Ishikawa (cell line): ENCODE measurements at regions not wholly inside any gene's neighbourhood (a gene's known extent, or its start where the extent isn't known, plus 50 kb on each side); places are given as distances from the start of the nearest gene placed in this dataset.

ENCODE experiments used
- CEBPB ChIP-seq: IDR thresholded peaks from 2 replicates; pipeline ENCODE4 v1.6.1; 2012
- CREB1 ChIP-seq: IDR thresholded peaks from 2 replicates; pipeline ENCODE4 v1.6.1; 2012; ENCODE audit warnings: low read depth
- EGR1 ChIP-seq: IDR thresholded peaks from 2 replicates; pipeline ENCODE4 v1.6.1; 2012
- EP300 ChIP-seq: IDR thresholded peaks from 2 replicates; pipeline ENCODE4 v1.6.1; 2012; ENCODE audit warnings: borderline replicate concordance
- FOXM1 ChIP-seq: IDR thresholded peaks from 2 replicates; pipeline ENCODE4 v1.6.1; 2012; ENCODE audit warnings: low read depth, borderline replicate concordance
- NFIC ChIP-seq: IDR thresholded peaks from 2 replicates; pipeline ENCODE4 v1.6.1; 2012
- RAD21 ChIP-seq: IDR thresholded peaks from 2 replicates; pipeline ENCODE4 v1.6.1; 2012; ENCODE audit warnings: low read depth
- REST ChIP-seq: IDR thresholded peaks from 2 replicates; pipeline ENCODE4 v1.6.1; 2012; ENCODE audit warnings: low read depth, mild to moderate bottlenecking
- TAF1 ChIP-seq: IDR thresholded peaks from 2 replicates; pipeline ENCODE4 v1.6.1; 2012; ENCODE audit warnings: low read depth, mild to moderate bottlenecking
- TCF12 ChIP-seq: IDR thresholded peaks from 2 replicates; pipeline ENCODE4 v1.6.1; 2012; ENCODE audit warnings: low read depth
- TEAD4 ChIP-seq: IDR thresholded peaks from 2 replicates; pipeline ENCODE4 v1.6.1; 2012
- YY1 ChIP-seq: IDR thresholded peaks from 2 replicates; pipeline ENCODE4 v1.6.1; 2012; ENCODE audit warnings: low read depth
- ZBTB7A ChIP-seq: IDR thresholded peaks from 2 replicates; pipeline ENCODE4 v1.6.1; 2012; ENCODE audit warnings: low read depth
- TF ChIP-seq, protein P1 (sequence below): IDR thresholded peaks from 2 replicates; pipeline ENCODE4 v1.6.1; 2012
- TF ChIP-seq, protein P2 (sequence below): IDR thresholded peaks from 2 replicates; pipeline ENCODE4 v1.6.1; 2012

DNA sequence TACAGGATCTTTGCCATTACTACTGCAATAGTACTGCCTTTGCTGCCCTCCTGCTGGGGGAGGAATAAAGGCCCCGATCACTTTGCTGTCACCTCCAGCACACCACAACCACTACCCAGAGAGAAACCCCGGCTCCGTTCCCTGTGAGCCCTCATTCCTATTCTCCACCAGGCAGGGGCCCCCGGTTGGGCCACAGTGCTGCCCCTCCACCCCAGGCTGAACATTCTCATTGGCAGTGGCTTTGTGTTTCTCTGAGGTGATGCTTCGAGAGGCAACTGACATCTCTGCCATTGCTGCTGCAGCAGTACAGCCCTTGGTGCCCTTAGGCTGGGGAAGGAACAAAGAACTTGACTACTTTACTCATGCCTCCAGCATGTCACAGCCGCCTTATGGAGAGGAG lies 612.9 kb upstream of the EPHA6 start:
- TF ChIP-seq ZBTB7A (no peak), TCF12 (no peak), EP300 (no peak), YY1 (no peak), FOXM1 (no peak), RAD21 (no peak), TAF1 (no peak), REST (no peak), CREB1 (no peak), NFIC (no peak), EGR1 (no peak)
- TF ChIP-seq, protein P1, sequence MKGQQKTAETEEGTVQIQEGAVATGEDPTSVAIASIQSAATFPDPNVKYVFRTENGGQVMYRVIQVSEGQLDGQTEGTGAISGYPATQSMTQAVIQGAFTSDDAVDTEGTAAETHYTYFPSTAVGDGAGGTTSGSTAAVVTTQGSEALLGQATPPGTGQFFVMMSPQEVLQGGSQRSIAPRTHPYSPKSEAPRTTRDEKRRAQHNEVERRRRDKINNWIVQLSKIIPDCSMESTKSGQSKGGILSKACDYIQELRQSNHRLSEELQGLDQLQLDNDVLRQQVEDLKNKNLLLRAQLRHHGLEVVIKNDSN: no peak

GRCh38 chr3:96202181-96202580 lies 612.2 kb upstream of the EPHA6 start:
- TF ChIP-seq TAF1: no peak
- TF ChIP-seq EGR1: no peak
- TF ChIP-seq EP300: no peak
- no peak for TF ChIP-seq CREB1
- TF ChIP-seq ZBTB7A: no peak
- TF ChIP-seq CEBPB: no peak
- TF ChIP-seq TCF12: no peak
- TF ChIP-seq RAD21: no peak

GRCh38 chr3:96209699-96210098 lies 604.7 kb upstream of the EPHA6 start:
- TF ChIP-seq TEAD4 (no peak), ZBTB7A (no peak), EP300 (no peak)

GRCh38 chr3:96213393-96213792 lies 601.0 kb upstream of the EPHA6 start:
- TF ChIP-seq REST (no peak), TAF1 (no peak), NFIC (no peak), TEAD4 (no peak), RAD21 (no peak), EGR1 (no peak), TCF12 (no peak), CREB1 (no peak), EP300 (no peak), YY1 (no peak), FOXM1 (no peak)
- TF ChIP-seq, protein P2, sequence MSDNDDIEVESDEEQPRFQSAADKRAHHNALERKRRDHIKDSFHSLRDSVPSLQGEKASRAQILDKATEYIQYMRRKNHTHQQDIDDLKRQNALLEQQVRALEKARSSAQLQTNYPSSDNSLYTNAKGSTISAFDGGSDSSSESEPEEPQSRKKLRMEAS: no peak
- TF ChIP-seq, protein P1: no peak

- no peak for TF ChIP-seq TEAD4
- TF ChIP-seq CEBPB: no peak
- no peak for TF ChIP-seq NFIC
- no peak for TF ChIP-seq RAD21
- TF ChIP-seq REST: no peak
- no peak for TF ChIP-seq YY1
- TF ChIP-seq FOXM1: no peak
- no peak for TF ChIP-seq TAF1
- TF ChIP-seq TCF12: no peak
- TF ChIP-seq, protein P2: no peak
- TF ChIP-seq, protein P1: no peak
- no peak for TF ChIP-seq CREB1
- TF ChIP-seq EP300: no peak
- TF ChIP-seq ZBTB7A: no peak
- TF ChIP-seq EGR1: no peak
These were observed 599.5 kb upstream of the EPHA6 start for GRCh38 chr3:96214941-96215340.
